RKO (cell line): ENCODE measurements at regions not wholly inside any gene's neighbourhood (a gene's known extent, or its start where the extent isn't known, plus 50 kb on each side); places are given as distances from the start of the nearest gene placed in this dataset.
"Not testable (repeated sequence)": the region's sequence is repeated elsewhere in the genome, so short reads cannot be mapped to it uniquely, and the experiment has no call there.

Source experiments
- DNase-seq: peaks from one replicate; pipeline ENCODE4 v3.0.0-alpha.2; 2016; ENCODE audit warnings: low spot score

DNA sequence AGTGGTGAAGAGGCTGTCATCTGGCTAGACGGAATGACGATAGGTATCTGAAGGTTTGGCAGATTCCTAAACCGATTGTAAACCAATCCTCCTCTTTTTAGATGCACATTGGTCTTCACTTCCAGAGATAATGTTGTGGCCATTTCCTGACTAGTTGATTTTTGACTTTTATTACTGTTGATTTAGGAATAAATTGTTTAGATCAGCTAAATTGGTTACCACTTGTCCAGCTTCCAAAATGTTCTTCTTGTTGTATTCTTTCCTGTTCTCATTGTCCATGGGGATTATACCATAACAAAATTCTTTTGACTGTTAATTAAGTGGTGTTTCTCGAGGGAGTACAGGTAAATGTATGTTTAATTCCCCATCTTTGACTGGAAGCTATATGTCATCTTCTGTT, 119.7 kb downstream of the MACROH2A1 start:
- DNase-seq = no peak

DNA sequence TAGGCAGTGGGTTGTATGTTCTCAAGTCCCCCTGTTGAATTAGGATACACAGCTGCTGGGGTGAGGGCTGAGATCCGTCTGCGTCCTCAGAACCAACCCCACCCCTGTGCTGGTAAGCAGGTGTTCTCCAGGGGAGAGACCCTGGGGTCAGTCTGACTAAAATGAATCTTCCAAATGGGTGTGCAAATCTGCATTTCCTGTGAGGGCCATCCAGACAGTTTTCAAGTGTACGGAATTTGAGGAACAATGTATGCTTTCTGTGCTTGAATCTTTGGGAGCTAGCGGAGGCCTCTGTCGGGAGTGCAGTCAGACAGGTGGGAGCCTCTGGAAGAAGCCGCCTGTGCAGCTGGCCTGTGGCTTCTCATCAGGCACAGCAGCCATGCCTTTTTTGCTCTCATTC, 122.9 kb downstream of the MACROH2A1 start:
- DNase-seq = no peak

DNA sequence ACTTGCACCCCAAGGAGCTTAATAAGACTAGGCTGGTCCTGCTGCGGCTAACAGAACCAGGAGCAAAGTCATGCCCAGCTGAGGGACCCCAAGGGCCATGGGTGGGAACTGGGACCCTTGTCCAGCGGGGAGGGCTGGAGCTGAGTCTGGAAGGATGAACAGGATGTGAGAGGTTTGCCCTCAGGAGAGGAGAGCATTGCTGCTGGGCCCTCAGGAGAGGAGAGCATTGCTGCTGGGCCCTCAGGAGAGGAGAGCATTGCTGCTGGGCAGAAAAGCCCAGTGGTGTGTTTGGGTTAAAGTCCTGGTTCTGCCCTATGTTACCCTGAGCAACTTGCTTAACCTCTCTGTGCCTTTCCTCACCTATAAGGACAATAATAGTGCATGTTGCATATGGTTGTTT, 125.8 kb downstream of the MACROH2A1 start:
- no peak for DNase-seq

DNA sequence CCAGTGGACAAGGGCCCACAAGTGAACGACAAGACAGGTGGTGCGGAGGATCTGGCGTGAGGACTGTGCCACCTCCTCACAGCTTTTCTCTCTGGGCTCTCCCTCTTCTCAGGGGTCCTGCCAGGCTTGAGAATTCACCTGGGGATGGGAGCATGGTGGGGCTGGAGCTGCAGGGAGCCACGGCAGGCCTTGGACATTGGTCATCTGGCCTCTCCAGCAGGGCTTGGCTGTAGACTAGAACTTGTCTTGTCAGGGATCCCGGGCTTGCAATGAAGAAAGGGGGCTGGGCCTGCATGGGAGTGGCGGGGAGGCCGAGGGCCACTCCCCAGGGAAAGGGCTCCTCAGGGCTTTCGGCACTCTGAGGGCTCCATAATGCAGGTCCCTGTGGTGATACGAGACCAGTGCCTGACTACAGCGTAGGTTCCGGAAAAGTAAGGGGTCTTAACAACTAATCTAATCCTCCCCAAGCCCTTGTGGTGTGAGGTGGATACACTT, 126.7 kb downstream of the MACROH2A1 start:
- DNase-seq = no peak

- DNase-seq = no peak
Observed at GRCh38 chr5:135271533-135272310, 127.3 kb downstream of the MACROH2A1 start.

GRCh38 chr5:135269931-135270421, 129.1 kb downstream of the MACROH2A1 start:
- no peak for DNase-seq

GRCh38 chr5:135269199-135269598, 129.8 kb downstream of the MACROH2A1 start:
- no peak for DNase-seq

DNA sequence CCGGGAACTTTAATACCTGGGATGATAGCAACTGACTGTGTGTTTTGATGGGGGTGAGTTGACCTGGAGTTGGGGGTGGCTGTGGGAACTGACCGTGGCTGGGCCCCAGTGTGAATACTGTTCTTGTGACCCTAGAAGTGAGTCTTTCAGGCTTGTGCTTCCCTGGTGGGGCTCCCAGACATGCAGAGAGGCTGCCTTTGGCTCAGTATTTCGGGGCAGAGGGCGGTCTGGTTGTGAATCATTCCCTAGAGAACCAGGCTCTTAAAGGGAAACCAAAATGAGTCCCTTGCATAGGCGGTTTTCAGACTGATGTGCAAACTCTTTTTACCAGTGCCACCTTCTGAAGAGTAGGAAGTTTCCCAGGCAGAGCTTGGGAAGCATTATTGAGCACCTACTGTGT, 132.1 kb downstream of the MACROH2A1 start:
- no peak for DNase-seq

- no peak for DNase-seq
Observed at GRCh38 chr5:135266303-135266635, 132.8 kb downstream of the MACROH2A1 start.

DNA sequence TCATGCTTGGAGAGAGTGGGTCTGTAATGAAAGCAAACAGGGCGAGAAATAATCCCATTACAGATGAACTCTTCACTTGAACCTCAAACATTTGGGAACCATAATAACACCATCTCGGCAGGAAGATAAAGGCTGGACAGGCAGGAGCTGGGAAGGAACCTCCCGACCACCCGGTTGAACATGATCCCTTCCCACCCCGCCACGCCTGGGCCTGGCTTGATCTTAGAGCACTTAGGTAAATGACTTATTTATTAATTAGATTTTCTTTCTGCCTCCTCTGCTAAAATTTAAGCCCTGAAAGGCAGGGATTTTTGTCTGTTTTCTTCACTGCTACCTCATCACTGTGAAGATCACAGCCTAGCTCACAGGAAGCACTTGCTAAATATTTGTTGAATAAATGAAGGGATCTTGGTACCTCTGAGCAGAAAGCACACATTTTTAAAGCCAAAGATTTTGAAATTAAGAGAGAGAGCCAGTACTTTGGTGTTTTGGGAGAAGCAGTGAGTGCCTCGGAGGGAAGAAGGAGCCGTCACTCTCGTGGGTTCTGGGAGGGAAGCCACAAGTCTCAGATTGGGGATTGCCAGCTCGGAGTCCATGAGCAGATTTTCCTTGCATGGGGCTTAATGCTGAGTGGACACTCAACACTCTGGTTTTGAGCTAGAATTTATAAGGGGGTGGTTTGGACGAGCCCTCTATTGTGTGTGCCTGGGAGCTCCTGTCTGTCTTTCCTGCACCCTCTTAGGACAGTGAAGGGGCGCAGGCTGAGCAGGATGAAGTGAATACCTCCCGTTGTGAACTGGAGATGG, 133.3 kb downstream of the MACROH2A1 start:
- DNase-seq = no peak

GRCh38 chr5:135264451-135265440, 134.3 kb downstream of the MACROH2A1 start:
- DNase-seq = no peak

DNA sequence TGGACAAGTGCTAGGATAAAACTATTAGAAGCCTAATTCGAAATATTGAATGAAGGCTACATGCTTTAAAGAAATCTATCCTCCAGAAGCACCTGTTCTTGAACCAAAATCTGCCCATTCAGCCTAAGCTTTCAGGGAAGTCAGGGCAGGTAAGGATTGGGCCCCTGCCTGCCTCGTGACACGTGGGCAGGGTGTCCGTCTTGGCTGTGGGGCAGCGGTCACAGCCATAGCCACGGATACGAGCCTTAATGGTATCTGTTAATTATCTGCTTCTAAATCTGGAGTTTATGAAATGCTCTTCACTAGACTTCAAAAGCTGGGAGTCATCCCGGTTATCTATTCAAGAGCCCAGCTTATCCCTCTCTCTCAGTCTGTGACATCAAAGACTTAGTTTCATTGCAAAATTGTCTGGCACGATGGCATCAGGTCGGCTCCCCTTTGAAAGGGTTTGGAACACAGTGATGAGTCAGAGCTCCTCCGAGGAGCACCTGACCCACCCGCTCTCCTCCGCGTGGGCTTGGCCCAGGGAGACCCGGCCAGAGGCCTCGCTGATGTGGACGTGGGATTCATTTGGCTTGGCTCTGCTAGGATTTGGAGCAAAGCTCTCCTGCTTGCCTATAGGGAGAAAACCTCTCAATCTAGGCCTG, 135.9 kb downstream of the MACROH2A1 start:
- DNase-seq = no peak

- DNase-seq = no peak
Observed at GRCh38 chr5:135262364-135262763, 136.7 kb downstream of the MACROH2A1 start.

DNA sequence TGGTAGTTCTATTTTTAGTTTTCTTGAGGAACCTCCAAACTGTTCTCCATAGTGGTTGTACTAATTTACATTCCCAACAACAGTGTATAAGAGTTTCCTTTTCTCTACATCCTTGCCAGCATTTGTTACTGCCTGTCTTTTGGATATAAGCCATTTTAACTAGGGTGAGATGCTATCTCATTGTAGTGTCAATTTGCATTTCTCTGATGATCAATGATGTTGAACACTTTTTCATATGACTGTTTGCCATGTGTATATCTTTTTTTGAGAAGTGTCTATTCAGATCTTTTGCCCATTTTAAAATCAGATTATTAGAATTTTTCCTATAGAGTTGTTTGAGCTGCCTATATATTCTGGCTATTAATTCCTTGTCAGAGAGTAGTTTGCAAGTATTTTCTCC, 138.9 kb downstream of the MACROH2A1 start:
- not testable (repeated sequence) for DNase-seq

DNA sequence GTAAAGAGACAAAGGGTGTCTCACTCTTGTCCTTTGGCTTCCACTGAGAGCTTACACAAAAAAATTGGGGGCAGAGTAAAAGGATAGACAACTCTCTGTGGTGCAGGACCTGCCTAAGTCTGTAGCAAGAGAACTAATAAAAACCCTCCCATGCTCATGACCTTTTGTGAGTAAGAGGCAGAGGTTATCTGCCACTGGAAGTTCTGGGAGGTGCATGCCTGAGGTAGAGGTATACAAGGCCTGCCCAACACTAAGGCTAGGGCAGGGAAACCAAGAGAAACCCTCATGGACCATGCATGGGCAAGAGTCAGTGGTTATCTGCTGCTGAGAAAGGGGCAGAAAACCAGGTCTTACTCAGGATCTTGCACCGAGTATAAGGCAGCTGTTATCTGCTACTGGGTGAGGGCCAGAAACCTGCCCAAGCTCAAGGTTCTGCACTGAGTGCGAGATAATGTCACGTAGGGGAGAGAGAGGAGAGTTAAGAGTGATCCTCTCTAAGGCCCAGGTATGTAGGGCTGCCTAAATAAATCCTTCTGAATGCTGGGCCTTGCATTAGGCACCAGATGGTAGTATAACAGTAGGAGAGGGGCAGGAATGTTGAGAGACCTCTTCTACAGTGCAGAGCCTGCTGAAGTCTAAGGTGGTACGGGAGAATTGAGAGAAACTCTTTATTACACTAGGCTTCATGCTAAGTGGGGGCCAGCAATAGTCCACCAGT, 143.4 kb downstream of the MACROH2A1 start:
- no peak for DNase-seq

DNA sequence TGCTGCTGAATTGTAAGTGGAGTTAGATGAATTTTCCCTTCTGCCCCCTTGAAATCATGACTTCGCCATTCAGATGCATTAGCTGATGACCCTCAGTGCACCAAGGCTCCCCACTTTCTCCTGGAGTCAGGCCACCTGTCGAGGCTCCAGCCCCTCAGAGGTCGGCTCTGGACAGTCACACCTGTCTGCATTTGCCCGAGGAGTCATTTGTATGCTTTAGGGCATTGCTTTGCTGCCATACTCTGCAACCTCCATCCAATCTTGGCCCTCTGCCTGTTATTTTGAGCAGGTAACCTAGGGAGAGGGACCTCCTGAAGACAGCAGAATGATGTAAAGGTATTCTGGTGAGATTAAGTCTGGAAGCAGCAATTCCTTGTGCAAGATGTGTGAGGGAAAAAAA, 144.8 kb downstream of the MACROH2A1 start:
- no peak for DNase-seq

DNA sequence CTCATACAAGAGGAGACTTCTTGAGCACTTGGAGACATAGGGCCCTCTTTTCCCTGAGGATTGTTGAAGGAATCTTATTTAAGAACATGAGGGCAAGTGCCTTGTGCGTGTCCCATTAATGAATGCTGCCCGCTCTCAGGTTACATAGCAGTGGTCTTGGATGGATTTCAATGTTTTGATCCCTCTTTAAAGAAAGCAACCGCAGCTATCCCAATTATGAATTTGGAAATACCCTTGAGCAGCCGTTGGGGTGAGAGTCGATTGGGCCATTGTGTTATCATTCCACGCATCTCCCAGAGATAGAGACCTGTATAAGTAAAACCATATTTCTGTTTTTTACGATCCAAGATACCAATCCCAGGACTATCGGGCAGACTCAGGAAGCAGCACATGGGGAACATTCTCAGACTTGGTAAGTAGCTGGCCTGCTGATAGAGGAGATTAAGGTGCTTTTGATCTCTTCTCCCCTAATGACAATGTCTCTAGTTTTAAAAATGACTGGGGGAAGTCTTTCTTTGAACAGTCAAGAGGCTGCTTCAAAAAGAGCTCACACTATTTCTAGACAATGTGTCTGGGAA, 145.3 kb downstream of the MACROH2A1 start:
- DNase-seq = no peak

DNA sequence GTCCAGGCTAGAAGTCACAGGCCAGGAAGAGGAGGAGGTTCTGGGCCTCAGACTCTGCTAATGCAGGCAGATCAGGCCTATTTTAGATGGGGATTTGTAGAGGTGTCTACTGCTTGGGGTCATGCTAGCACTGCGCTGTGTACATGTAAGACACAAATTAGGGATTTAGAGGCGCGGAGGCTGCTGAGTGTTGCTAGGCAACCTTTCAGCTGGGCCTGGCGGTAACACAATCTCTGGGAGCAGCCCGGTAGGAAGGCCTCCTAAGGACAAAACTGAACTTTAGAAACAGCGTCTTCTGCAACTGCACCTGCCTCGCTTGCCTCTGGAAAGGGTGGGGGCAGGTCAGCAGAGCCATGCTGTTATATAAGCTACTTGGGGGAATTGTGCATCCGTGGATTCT, 147.9 kb downstream of the MACROH2A1 start:
- DNase-seq = no peak

- no peak for DNase-seq
Observed at GRCh38 chr5:135250671-135251070, 148.4 kb downstream of the MACROH2A1 start.

DNA sequence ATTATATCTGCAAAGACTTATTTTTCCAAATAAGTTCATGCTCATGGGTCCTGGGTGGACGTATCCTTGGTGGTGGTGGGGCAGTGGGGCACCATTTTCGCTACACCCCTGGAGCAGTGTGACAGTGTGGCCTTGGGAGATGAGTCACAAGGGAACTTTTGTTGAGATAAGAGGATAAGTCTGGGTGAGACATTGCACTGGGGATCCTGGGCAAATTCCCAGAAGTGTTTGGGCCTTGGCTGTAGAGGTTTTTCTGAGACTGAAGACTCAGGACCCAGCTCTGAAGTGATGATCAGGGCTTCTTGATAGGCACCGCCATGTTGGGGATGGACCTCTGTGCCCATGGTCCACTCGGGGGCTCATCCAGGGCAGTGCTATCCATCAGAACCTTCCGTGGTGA, 149.4 kb downstream of the MACROH2A1 start:
- DNase-seq = no peak
